Choroid plexus epithelial cell (primary cell): ENCODE measurements at regions not wholly inside any gene's neighbourhood (a gene's known extent, or its start where the extent isn't known, plus 50 kb on each side); places are given as distances from the start of the nearest gene placed in this dataset.

Experiments used
- DNase-seq: peaks from one replicate; pipeline ENCODE4 v3.0.0-alpha.2; 2010; ENCODE audit warnings: low read depth
- H3K4me3 ChIP-seq: 2 replicates; pipeline ENCODE4 v1.5.1; 2011; ENCODE audit warnings: low read depth, mild to moderate bottlenecking, control low read depth, low read length, moderate library complexity
- CTCF ChIP-seq: conservative IDR thresholded peaks from 2 replicates; pipeline ENCODE4 v1.5.1; 2011; ENCODE audit warnings: low read depth, mild to moderate bottlenecking, control low read depth, inconsistent platforms, low read length, moderate library complexity

- H3K4me3 ChIP-seq = no peak overlapping the region
- no peak for TF ChIP-seq CTCF
- DNase-seq = no peak
Measured at GRCh38 chr5:135667204-135667603, 88.4 kb upstream of the CXCL14 start.

DNA sequence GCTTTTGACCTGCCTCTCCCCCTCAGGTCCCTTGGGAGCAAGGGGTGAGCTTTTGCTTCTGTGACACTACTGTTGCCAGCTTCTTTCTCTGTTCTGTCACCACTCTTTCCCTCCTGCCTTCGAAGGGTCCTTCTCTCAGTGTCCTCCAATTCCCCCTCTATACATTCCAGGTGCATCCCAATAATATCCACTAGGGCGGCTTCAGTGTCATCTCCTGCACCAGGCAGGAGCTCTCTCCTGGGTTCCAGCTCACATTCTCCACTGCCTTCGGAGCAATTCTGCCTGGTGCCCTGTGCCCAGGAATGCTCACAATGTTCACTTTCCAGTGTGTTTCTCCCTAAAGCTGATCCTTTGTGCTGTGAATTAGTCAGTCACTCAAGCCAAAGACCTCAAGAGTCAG lies 83.9 kb upstream of the CXCL14 start:
- no peak overlapping the region for H3K4me3 ChIP-seq
- TF ChIP-seq CTCF = no peak

GRCh38 chr5:135662061-135662481 lies 83.3 kb upstream of the CXCL14 start:
- no peak overlapping the region for H3K4me3 ChIP-seq
- DNase-seq = peak; percentile 8
- no peak for TF ChIP-seq CTCF

More for the DNA sequence above, 83.9 kb upstream of the CXCL14 start:
- DNase-seq = no peak

DNA sequence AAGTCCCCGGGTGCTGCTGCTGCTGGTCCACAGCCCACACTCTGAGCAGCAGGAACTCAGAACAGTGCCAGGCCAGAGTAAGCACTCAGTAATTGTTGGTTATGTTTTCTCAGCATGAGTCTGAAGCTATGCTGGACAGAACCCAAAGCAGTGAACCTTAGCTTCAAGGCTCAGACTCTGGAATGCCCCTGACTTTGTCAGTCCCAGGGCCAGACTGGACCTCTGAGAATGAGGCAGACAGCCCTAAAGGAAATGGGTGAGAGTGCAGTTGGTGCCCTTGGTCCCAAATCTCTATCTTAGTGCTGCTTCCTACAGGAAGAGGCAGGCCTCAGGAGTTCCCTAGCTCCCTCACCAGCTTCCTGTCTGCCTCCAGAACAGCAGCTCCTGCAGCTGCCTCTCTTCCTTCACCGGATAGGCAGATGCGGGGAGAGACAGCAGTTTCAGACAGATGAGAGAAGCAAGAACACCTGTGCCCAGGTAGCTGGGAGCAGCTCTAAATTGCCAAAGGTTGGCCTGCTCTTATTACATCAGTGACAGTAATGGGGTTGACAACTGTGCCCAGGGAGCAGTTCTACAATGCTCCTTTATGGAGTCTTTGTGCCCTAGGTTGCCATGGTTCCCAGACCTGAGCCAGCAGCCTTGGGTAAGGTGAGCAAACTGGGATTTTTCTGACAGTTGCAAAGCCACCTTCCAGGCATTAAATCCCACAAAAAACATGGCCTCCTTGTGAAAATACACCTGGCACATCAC lies 82.2 kb upstream of the CXCL14 start:
- DNase-seq = peak; percentile 46
- TF ChIP-seq CTCF = no peak
- H3K4me3 ChIP-seq = no peak overlapping the region

GRCh38 chr5:135657536-135658305 lies 78.9 kb upstream of the CXCL14 start:
- no peak overlapping the region for H3K4me3 ChIP-seq
- DNase-seq = no peak
- no peak for TF ChIP-seq CTCF

DNA sequence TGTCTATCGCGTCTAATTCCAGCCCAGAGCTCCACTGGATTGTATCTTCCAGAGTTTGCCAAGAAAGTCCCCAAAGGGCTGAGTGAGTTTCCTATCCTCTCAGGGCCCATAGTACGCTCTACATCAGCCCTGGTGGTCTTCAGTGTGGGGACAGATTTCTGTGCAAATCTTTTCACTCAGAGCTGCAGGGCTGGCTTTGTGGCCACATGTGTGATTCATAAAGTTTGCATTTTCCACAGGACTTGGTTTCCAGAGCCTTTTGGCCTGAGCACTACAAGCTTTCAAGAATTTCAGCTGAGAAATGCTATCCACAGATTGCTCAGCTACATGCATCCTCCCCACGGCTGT lies 76.7 kb upstream of the CXCL14 start:
- no peak for TF ChIP-seq CTCF
- no peak for DNase-seq
- H3K4me3 ChIP-seq = no peak overlapping the region
